Mucosa of rectum (tissue), 2 donors: ENCODE measurements at regions not wholly inside any gene's neighbourhood (a gene's known extent, or its start where the extent isn't known, plus 50 kb on each side); places are given as distances from the start of the nearest gene placed in this dataset.

Experiments used
- H3K27ac ChIP-seq, 2 donors: one replicate each; pipeline ENCODE4 v1.7.0; 2013; ENCODE audit warnings: inconsistent platforms in 2 of 2, low read depth in 2 of 2, low read length in 2 of 2
- H3K27me3 ChIP-seq, 2 donors: one replicate each; pipeline ENCODE4 v1.7.0; 2013; ENCODE audit warnings: low read length in 2 of 2; ENCODE audit not compliant: control insufficient read depth in 2 of 2, insufficient read depth in 2 of 2
- H3K36me3 ChIP-seq, 2 donors: one replicate each; pipeline ENCODE4 v1.7.0; 2013; ENCODE audit warnings: low read length in 2 of 2; ENCODE audit not compliant: control insufficient read depth in 2 of 2, insufficient read depth in 2 of 2
- H3K4me1 ChIP-seq, 2 donors: one replicate each; pipeline ENCODE4 v1.7.0; 2013; ENCODE audit warnings: low read length in 2 of 2, mild to moderate bottlenecking in 1 of 2; ENCODE audit not compliant: control insufficient read depth in 2 of 2, insufficient read depth in 2 of 2
- H3K4me3 ChIP-seq, 2 donors: one replicate each; pipeline ENCODE4 v1.7.0; 2013; ENCODE audit warnings: low read length in 2 of 2
- H3K9ac ChIP-seq, 2 donors: one replicate each; pipeline ENCODE4 v1.7.0; 2013; ENCODE audit warnings: low read length in 2 of 2, low read depth in 1 of 2, mild to moderate bottlenecking in 1 of 2
- H3K9me3 ChIP-seq, 2 donors: one replicate each; pipeline ENCODE4 v1.7.0; 2013; ENCODE audit warnings: low read length in 2 of 2; ENCODE audit not compliant: control insufficient read depth in 2 of 2
- donor health status: healthy.
- donor health status: Normal muscosa, but diverticular disease.

- H3K4me3 ChIP-seq = no peak overlapping the region
- no peaks in the 10 kb centered on the region for H3K4me1 ChIP-seq
- no peaks in the 10 kb centered on the region for H3K9me3 ChIP-seq
- H3K36me3 ChIP-seq = no peaks in the 10 kb centered on the region
- no peak overlapping the region for H3K9ac ChIP-seq
- no peaks in the 10 kb centered on the region for H3K27me3 ChIP-seq
- H3K27ac ChIP-seq = no peak overlapping the region
Measured at GRCh38 chr1:213744780-213745179, 243.0 kb upstream of the PROX1 start.

- Histone ChIP-seq H3K27me3 (no peaks in the 10 kb centered on the region), H3K9me3 (no peaks in the 10 kb centered on the region), H3K4me3 (no peak overlapping the region), H3K4me1 (no peaks in the 10 kb centered on the region), H3K36me3 (no peaks in the 10 kb centered on the region), H3K27ac (no peak overlapping the region), H3K9ac (no peak overlapping the region)
Measured at GRCh38 chr1:213745451-213745850, 242.3 kb upstream of the PROX1 start.

DNA sequence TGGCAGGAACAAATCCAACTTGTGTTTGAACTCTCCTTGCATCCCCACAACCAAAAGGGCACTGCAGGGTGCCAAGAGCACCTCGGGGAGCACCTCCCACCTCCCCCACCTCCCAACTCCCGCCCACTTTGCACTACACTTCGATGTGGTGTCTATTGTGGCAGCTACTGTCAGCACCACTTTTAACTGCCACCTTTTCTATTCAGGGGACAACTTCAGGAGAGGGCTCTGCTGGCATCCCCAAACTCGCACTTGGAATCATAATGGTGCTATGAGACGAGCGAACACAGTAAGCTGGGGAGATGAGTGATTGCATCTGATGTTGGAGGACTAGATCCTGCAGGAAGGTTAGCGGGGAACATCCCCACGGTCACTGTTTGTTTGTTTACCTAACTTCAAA, 238.2 kb upstream of the PROX1 start:
- H3K9ac ChIP-seq = no peak overlapping the region
- H3K27me3 ChIP-seq = no peaks in the 10 kb centered on the region
- no peaks in the 10 kb centered on the region for H3K4me1 ChIP-seq
- no peaks in the 10 kb centered on the region for H3K36me3 ChIP-seq
- H3K27ac ChIP-seq = no peak overlapping the region
- no peak overlapping the region for H3K4me3 ChIP-seq
- no peaks in the 10 kb centered on the region for H3K9me3 ChIP-seq

DNA sequence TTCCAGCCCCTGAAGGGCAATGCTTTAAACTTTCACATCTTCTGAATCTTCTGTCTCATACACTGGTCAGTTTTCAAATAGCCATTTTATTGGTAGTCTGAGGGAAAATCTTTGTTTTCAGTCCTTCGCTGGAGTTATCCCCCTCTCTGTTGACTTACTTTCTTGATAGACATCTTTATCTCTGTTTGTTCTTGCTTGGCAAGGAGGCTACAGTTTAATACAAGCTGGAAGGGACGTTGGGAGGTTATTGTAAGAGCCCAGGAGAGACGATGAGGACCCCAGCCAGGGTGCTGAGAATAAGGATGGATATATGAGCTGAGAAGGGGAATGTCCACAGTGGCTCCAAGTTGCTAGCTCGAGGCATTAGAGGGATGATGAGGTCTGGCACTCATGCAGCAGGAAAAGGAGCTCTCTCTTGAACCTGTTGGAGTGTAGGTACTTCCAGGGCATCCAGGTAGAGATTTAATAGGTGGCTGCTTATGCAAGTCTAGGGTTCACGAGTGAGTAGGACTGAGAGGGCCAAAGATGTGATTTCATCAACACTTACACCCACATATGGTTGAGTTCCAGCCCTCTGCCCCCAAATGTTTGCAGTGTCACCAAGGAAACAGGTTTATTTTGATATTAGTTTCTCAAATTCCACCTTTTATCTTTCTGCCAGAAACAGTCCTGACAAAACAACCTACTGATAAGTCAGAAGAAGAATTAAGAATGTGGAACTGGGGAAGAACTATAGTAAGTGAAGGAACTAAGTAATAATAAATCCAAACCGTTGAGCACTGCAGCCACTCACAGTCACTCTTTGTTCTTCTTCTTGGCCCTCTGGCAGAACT, 237.3 kb upstream of the PROX1 start:
- Histone ChIP-seq H3K4me3 (no peak overlapping the region), H3K4me1 (no peaks in the 10 kb centered on the region), H3K9me3 (no peaks in the 10 kb centered on the region), H3K27me3 (no peaks in the 10 kb centered on the region), H3K27ac (no peak overlapping the region), H3K36me3 (no peaks in the 10 kb centered on the region), H3K9ac (no peak overlapping the region)

GRCh38 chr1:213751064-213751397, 236.7 kb upstream of the PROX1 start:
- Histone ChIP-seq H3K4me3 (no peak overlapping the region), H3K9ac (no peak overlapping the region)

GRCh38 chr1:213759359-213760181, 228.2 kb upstream of the PROX1 start:
- H3K9me3 ChIP-seq = no peaks in the 10 kb centered on the region
- H3K27me3 ChIP-seq = no peaks in the 10 kb centered on the region
- no peak overlapping the region for H3K4me3 ChIP-seq
- no peaks in the 10 kb centered on the region for H3K36me3 ChIP-seq
- H3K9ac ChIP-seq = no peak overlapping the region
- H3K27ac ChIP-seq = no peak overlapping the region
- H3K4me1 ChIP-seq = no peaks in the 10 kb centered on the region

More at GRCh38 chr1:213751064-213751397, 236.7 kb upstream of the PROX1 start:
- H3K27me3 ChIP-seq = no peaks in the 10 kb centered on the region
- H3K9me3 ChIP-seq = no peaks in the 10 kb centered on the region
- no peaks in the 10 kb centered on the region for H3K4me1 ChIP-seq
- no peaks in the 10 kb centered on the region for H3K36me3 ChIP-seq
- H3K27ac ChIP-seq = no peak overlapping the region

DNA sequence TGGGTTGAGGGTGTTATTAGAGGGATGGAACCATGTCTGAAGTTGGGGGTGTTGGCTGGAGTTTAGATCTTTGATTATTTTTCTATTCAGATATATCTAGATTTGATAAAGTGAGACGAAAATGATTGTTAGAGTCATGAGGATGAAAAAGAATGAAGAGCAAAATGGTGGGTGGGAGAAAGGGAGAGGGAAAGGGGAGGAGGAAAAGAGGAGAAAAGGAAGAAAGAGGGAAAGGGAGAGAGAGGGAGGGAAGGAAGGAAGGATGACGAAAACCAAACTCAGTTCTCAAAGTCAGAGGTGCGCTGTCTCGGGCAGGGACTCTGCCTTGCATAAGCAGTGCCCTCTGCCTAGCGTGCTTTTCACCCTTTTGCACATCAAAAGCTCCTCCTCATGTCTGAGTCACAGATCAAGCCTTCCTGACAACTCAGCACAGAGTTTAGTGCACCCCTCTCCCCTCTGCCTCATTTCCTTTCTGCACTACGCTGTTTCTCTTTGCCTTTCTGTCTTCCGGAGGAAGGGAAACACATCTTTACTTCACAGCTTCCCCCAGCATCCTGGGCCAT, 225.8 kb upstream of the PROX1 start:
- no peaks in the 10 kb centered on the region for H3K9me3 ChIP-seq
- no peaks in the 10 kb centered on the region for H3K4me1 ChIP-seq

DNA sequence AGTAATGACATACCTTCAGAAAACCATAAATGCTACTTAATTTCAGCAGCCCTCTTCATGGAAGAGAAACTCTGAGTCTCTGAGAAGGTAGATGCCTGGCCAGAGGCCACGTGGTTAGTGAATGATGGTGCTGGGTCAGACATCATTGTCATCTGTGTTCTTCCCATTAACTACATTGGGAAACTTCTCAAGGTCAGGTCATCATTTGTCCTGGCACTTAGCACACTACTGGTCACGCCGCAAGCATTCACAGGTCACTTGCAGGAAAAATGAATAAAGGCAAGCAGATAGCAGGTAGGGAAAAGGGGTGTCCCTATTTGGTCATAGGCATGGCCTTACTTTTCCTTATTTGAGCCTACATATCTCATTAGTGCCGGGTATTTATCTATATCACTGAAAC, 220.1 kb upstream of the PROX1 start:
- no peaks in the 10 kb centered on the region for H3K36me3 ChIP-seq
- H3K9me3 ChIP-seq = no peaks in the 10 kb centered on the region
- H3K27ac ChIP-seq = no peak overlapping the region
- H3K4me3 ChIP-seq = no peak overlapping the region
- no peaks in the 10 kb centered on the region for H3K4me1 ChIP-seq
- H3K9ac ChIP-seq = no peak overlapping the region
- no peaks in the 10 kb centered on the region for H3K27me3 ChIP-seq

More for the DNA sequence above, 225.8 kb upstream of the PROX1 start:
- H3K27ac ChIP-seq = no peak overlapping the region
- no peak overlapping the region for H3K9ac ChIP-seq
- H3K4me3 ChIP-seq = no peak overlapping the region
- H3K36me3 ChIP-seq = no peaks in the 10 kb centered on the region
- H3K27me3 ChIP-seq = no peaks in the 10 kb centered on the region

DNA sequence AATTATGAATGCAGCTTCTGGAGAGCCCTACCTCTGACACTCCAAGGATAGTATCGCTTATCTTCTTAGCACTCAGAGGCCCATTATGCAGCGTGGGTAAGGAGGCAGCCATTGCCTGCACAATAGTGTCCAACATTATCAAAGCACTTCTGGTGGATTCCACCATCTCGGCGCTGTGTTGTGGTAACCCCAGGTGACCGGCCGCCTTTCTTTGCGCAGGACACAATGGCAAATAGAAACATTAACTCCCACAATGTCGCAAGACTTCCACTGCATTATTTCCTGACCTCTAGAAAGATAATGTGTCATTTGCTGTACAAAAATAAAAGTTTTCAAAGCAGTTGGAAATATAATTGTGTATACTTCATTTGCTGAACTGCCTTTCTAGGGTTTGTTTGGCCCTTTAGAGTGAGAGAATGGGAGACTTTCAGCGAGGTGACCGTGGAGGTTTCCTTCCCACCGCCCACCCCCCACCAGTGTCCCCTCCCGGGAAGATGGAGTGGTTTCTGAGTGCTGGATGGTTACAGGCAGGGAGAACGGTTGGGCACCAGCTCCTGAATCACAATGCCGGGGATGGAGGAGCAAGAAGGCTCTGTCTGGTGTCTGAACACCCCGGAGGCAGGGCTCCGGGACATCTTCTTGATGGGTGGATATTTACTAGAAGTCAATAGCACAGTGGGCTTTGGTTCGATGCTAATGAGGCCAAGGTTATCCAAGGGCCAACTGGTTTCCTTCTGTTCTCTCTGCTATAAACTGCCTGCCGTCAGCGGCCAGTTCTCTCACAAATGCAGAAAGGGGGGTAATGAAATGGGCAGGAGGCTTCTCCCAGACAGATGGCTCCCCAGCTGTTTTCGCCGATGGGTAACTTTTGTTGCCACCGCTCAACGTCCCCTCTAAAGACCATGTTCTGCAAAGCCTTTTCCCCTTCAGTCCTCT, 215.4 kb upstream of the PROX1 start:
- H3K27ac ChIP-seq = no peak overlapping the region
- no peak overlapping the region for H3K9ac ChIP-seq
- H3K4me3 ChIP-seq = no peak overlapping the region
- no peaks in the 10 kb centered on the region for H3K4me1 ChIP-seq
- H3K9me3 ChIP-seq = no peaks in the 10 kb centered on the region
- no peaks in the 10 kb centered on the region for H3K27me3 ChIP-seq
- no peaks in the 10 kb centered on the region for H3K36me3 ChIP-seq
